ENCODE measurements at regions not wholly inside any gene's neighbourhood (a gene's known extent, or its start where the extent isn't known, plus 50 kb on each side); places are given as distances from the start of the nearest gene placed in this dataset.

DNA sequence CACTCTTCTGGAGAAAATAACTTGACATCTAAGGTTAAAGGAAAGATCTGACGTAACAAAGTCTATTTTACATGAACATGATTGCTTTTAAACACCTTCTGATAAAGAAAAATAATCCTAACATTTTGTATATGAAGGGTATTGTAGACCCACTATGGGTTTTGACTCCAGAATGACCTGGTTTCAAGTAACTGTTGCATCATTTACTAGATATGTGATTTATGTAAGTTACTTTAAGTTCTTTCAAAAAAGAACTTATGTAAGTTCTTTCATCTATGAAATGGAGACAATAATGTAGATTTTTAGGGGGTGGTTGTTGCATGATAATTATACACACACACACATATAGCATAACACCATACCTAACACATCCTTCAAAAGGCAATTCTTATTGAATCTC is 147.6 kb upstream of the MIR17HG start:
- TF ChIP-seq POLR2AphosphoS5 (IDR thresholded peaks at IDR 0.05; ENCODE audit: low read depth, low read length) (no peak), POLR2A (IDR thresholded peaks at IDR 0.05; ENCODE audit: low read depth, low read length) (no peak), TAF1 (IDR thresholded peaks at IDR 0.05; ENCODE audit: borderline replicate concordance, low read depth, low read length) (no peak)

Data from GM12892 (cell line).